HCT116 (cell line): ENCODE measurements at regions not wholly inside any gene's neighbourhood (a gene's known extent, or its start where the extent isn't known, plus 50 kb on each side); places are given as distances from the start of the nearest gene placed in this dataset.

Experiments
- ATAC-seq: fragments of 200-7000 bp; cut with Tn5 transposase; 2 replicates; pipeline ENCODE4 v1.9.1; 2020; ENCODE audit warnings: mild to moderate bottlenecking, moderate library complexity
- BruUV-seq: library from RNA; stranded (reverse); fragments of 400-500 nt; replicated peaks from 2 replicates; lab custom pipeline; 2021; lab: Mats Ljungman, UMichigan
- CTCF ChIA-PET: fragments of 300-600 bp; sonication (Branson Sonifier 250); formaldehyde crosslinking; loops from one replicate; lab custom pipeline; 2021; ENCODE audit warnings: antibody characterized with exemption; lab: Charles Lee
- POLR2A ChIA-PET: fragments of 300-600, 350-600 bp; sonication (Branson Sonifier 250); formaldehyde crosslinking; loops from one replicate; lab custom pipeline; 2021; ENCODE audit warnings: antibody characterized with exemption; lab: Charles Lee
- RAD21 ChIA-PET, 2 experiments: fragments of 300-600 bp; sonication (Branson Sonifier 250); formaldehyde crosslinking; loops; one replicate each; lab custom pipeline; 2023; ENCODE audit warnings: low total read pairs in 2 of 2; ENCODE audit not compliant: uncharacterized antibody in 2 of 2, unreplicated experiment in 2 of 2, low non-redundant PET in 1 of 2; lab: Charles Lee
- DNase-seq: peaks from one replicate; pipeline ENCODE4 v3.0.0-alpha.2; 2010; ENCODE audit warnings: low read depth, low spot score
- H2AFZ ChIP-seq: fragments of 200-600 bp; shearing (Covaris generic), sonication (generic); 2 replicates; pipeline ENCODE4 v1.6.1; 2017; ENCODE audit warnings: low read depth, mixed run types, mixed read lengths, antibody characterized with exemption, low read length; ENCODE audit not compliant: poor library complexity, severe bottlenecking
- H3K27ac ChIP-seq: 2 replicates; pipeline ENCODE4 v1.5.1; 2012; ENCODE audit warnings: low read depth, low read length
- H3K27me3 ChIP-seq: fragments of 200-600 bp; sonication (generic); 2 replicates; pipeline ENCODE4 v1.6.1; 2016; ENCODE audit warnings: mixed run types, low read length, mixed read lengths; ENCODE audit not compliant: insufficient read depth
- H3K36me3 ChIP-seq, 2 experiments: fragments of 200-500 bp in 1 of 2; fragments of 200-600 bp in 1 of 2; sonication (Bioruptor generic) in 1 of 2; sonication (generic) in 1 of 2; 2 replicates each; pipeline versions ENCODE4 v1.5.1 to v1.6.1; 2014 to 2016; ENCODE audit warnings: low read length in 2 of 2, inconsistent platforms in 1 of 2, mixed read lengths in 1 of 2, mixed run types in 1 of 2; ENCODE audit not compliant: insufficient read depth in 2 of 2, control insufficient read depth in 1 of 2
- H3K4me1 ChIP-seq, 2 experiments: fragments of 200-600 bp in 1 of 2; sonication (generic) in 1 of 2; 2 replicates each; pipeline versions ENCODE4 v1.5.1 to v1.6.1; 2012 to 2017; ENCODE audit warnings: low read length in 2 of 2, inconsistent platforms in 1 of 2, mild to moderate bottlenecking in 1 of 2, mixed read lengths in 1 of 2, mixed run types in 1 of 2, moderate library complexity in 1 of 2; ENCODE audit not compliant: insufficient read depth in 2 of 2, control insufficient read depth in 1 of 2
- H3K4me2 ChIP-seq: fragments of 200-600 bp; sonication (generic); 2 replicates; pipeline ENCODE4 v1.6.1; 2017; ENCODE audit warnings: mixed run types, low read length, mixed read lengths
- H3K4me3 ChIP-seq, 2 experiments: fragments of 200-600 bp in 1 of 2; sonication (generic) in 1 of 2; replicated peaks in 1 of 2; 2 replicates each; pipeline ENCODE4 v1.5.1; 2011 to 2016; ENCODE audit warnings: low read length in 2 of 2, control low read depth in 1 of 2, low read depth in 1 of 2, mild to moderate bottlenecking in 1 of 2, mixed read lengths in 1 of 2, mixed run types in 1 of 2
- H3K79me2 ChIP-seq: fragments of 200-600 bp; sonication (generic); 2 replicates; pipeline ENCODE4 v1.6.1; 2017; ENCODE audit warnings: mild to moderate bottlenecking, mixed run types, low read length, moderate library complexity, mixed read lengths; ENCODE audit not compliant: insufficient read depth
- H3K9ac ChIP-seq: fragments of 200-600 bp; sonication (generic); 2 replicates; pipeline ENCODE4 v1.6.1; 2016; ENCODE audit warnings: low read length, mixed read lengths
- H3K9me2 ChIP-seq: fragments of 200-600 bp; sonication (generic), shearing (Covaris generic); 2 replicates; pipeline ENCODE4 v1.6.1; 2017; ENCODE audit warnings: mixed run types, mild to moderate bottlenecking, moderate library complexity; ENCODE audit not compliant: insufficient read depth
- H3K9me3 ChIP-seq, 2 experiments: fragments of 200-500 bp in 1 of 2; fragments of 200-600 bp in 1 of 2; sonication (Bioruptor generic) in 1 of 2; sonication (generic) in 1 of 2; 2 replicates each; pipeline ENCODE4 v1.6.1; 2014 to 2017; ENCODE audit warnings: low read length in 2 of 2, mixed read lengths in 2 of 2, inconsistent platforms in 1 of 2, low read depth in 1 of 2, mild to moderate bottlenecking in 1 of 2, mixed run types in 1 of 2, moderate library complexity in 1 of 2; ENCODE audit not compliant: control insufficient read depth in 1 of 2, insufficient read depth in 1 of 2
- H4K20me1 ChIP-seq: fragments of 200-600 bp; sonication (generic), shearing (Covaris generic); 2 replicates; pipeline ENCODE4 v1.6.1; 2017; ENCODE audit warnings: mixed run types, mild to moderate bottlenecking, moderate library complexity; ENCODE audit not compliant: insufficient read depth
- ATF3 ChIP-seq: IDR thresholded peaks from 2 replicates; pipeline ENCODE4 v1.6.1; 2012
- CEBPB ChIP-seq: IDR thresholded peaks from 2 replicates; pipeline ENCODE4 v1.6.1; 2012; ENCODE audit warnings: low read depth
- CTCF ChIP-seq, 3 experiments: fragments of 200-600 bp in 1 of 3; sonication (generic) in 1 of 3; IDR thresholded peaks in 2 of 3; conservative IDR thresholded peaks in 1 of 3; 2 replicates each; pipeline ENCODE4 v1.5.1; 2012 to 2017; ENCODE audit warnings: low read depth in 2 of 3, low read length in 2 of 3, antibody characterized with exemption in 1 of 3, borderline replicate concordance in 1 of 3, control low read depth in 1 of 3, mild to moderate bottlenecking in 1 of 3, mixed read lengths in 1 of 3, mixed run types in 1 of 3, moderate library complexity in 1 of 3; ENCODE audit not compliant: insufficient read depth in 1 of 3
- EZH2phosphoT487 ChIP-seq: fragments of 200-600 bp; IDR thresholded peaks from 2 replicates; pipeline ENCODE4 v1.6.1; 2018; ENCODE audit warnings: antibody characterized with exemption, borderline replicate concordance
- JUND ChIP-seq: IDR thresholded peaks from 2 replicates; pipeline ENCODE4 v1.6.1; 2012
- POLR2A ChIP-seq: IDR thresholded peaks from 2 replicates; pipeline ENCODE4 v1.7.0; 2011; ENCODE audit warnings: borderline replicate concordance; ENCODE audit not compliant: insufficient read depth, insufficient read length; ENCODE audit errors: extremely low read depth
- POLR2AphosphoS5 ChIP-seq: IDR thresholded peaks from 2 replicates; pipeline ENCODE4 v1.6.1; 2011; ENCODE audit warnings: mild to moderate bottlenecking, low read depth, low read length, moderate library complexity
- RAD21 ChIP-seq: IDR thresholded peaks from 2 replicates; pipeline ENCODE4 v1.6.1; 2012; ENCODE audit warnings: low read depth, mild to moderate bottlenecking
- REST ChIP-seq: IDR thresholded peaks from 2 replicates; pipeline ENCODE4 v1.6.1; 2012; ENCODE audit warnings: low read depth
- SRF ChIP-seq: IDR thresholded peaks from 2 replicates; pipeline ENCODE4 v1.6.1; 2012; ENCODE audit warnings: low read depth
- YY1 ChIP-seq: IDR thresholded peaks from 2 replicates; pipeline ENCODE4 v1.6.1; 2011; ENCODE audit warnings: low read length, low read depth, moderate library complexity, mild to moderate bottlenecking; ENCODE audit not compliant: insufficient replicate concordance; ENCODE audit errors: extremely low read depth
- ZFX ChIP-seq: fragments of 450-650 bp; IDR thresholded peaks from 2 replicates; pipeline ENCODE4 v1.6.1; 2017
- ZNF274 ChIP-seq: fragments of 200-500 bp; sonication (Bioruptor generic); IDR thresholded peaks from 2 replicates; pipeline ENCODE4 v1.6.1; 2014; ENCODE audit warnings: mild to moderate bottlenecking, low read depth, low read length, inconsistent platforms
- intact Hi-C: fragments of 100-400 bp; cut with micrococcal nuclease; formaldehyde crosslinking; loops from 2 replicates; pipeline ENCODE4 v1.10.0; 2022

- Histone ChIP-seq H2AFZ (no peak overlapping the region), H3K4me1 (peaks cover 0 to 21% of the 10 kb centered on the region in 2 experiments; a peak in 2 of 4 replicates), H3K4me3 (no peak overlapping the region), H3K4me2 (no peak overlapping the region), H3K27ac (no peak overlapping the region), H3K9me3 (no peaks in the 10 kb centered on the region), H3K9ac (no peak overlapping the region)
- POLR2A ChIA-PET = no interaction called here
- no peak for TF ChIP-seq ZNF274
- TF ChIP-seq REST = no peak; the same call in 1 of the 2 replicates
- no peak for TF ChIP-seq POLR2AphosphoS5
- no peak for TF ChIP-seq JUND
- TF ChIP-seq RAD21 = no peak
- no peak for TF ChIP-seq ATF3
- no peak for TF ChIP-seq CTCF (IDR thresholded peaks at IDR 0.05 in 2 of 3, conservative IDR thresholded peaks at IDR 0.05 in 1 of 3; ENCODE audit: borderline replicate concordance in 1 of 3, insufficient read depth in 1 of 3, low read depth in 2 of 3, low read length in 2 of 3)
- TF ChIP-seq YY1 = no peak
- no peak for TF ChIP-seq SRF
- TF ChIP-seq POLR2A = no peak
- TF ChIP-seq EZH2phosphoT487 = no peak
- no peak for TF ChIP-seq CEBPB
- no peak for TF ChIP-seq ZFX
- TF ChIP-seq, all 23 proteins: peak for 0
- intact Hi-C loops = no loop called here
- Histone ChIP-seq H3K27me3 (no peaks in the 10 kb centered on the region), H4K20me1 (no peaks in the 10 kb centered on the region), H3K9me2 (no peaks in the 10 kb centered on the region), H3K79me2 (no peaks in the 10 kb centered on the region), H3K36me3 (no peaks in the 10 kb centered on the region)
- CTCF ChIA-PET = no interaction called here
- BruUV-seq = no TSS peak
- RAD21 ChIA-PET = no interaction called here
- ATAC-seq (no peak), DNase-seq (no peak)
Measured at GRCh38 chr3:139281096-139281495, 62.7 kb upstream of the MRPS22 start.
